AG09319 (cell line): ENCODE measurements at regions not wholly inside any gene's neighbourhood (a gene's known extent, or its start where the extent isn't known, plus 50 kb on each side); places are given as distances from the start of the nearest gene placed in this dataset.

Source experiments
- DNase-seq: peaks from one replicate; pipeline ENCODE4 v3.0.0-alpha.2; 2010; ENCODE audit warnings: low read depth; ENCODE audit errors: extremely low read depth
- CTCF ChIP-seq: IDR thresholded peaks from 2 replicates; pipeline ENCODE4 v1.5.1; 2011; ENCODE audit warnings: low read depth, mild to moderate bottlenecking, inconsistent platforms, low read length, moderate library complexity

GRCh38 chr12:58252914-58253313 is 311.5 kb downstream of the ATP23 start:
- TF ChIP-seq CTCF, result no peak
- no peak for DNase-seq

DNA sequence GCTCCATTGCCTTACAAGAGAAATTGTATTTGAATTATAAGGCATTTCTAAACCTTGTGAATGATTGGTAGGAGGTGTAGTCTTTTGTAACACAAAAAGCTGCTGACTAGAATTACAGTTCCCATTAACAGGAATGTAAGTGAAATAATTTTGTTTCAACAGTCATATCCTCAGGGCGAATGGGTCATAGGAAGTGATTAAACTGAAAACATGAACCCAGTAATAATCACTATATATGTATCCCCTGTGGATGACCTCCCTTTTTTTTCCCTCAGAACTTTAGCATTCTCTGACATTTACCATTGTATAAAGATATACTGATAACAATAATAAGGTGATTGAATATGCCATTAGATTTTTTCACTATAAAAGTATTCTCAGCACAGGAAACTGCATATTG is 312.3 kb downstream of the ATP23 start:
- no peak for TF ChIP-seq CTCF
- no peak for DNase-seq

- no peak for TF ChIP-seq CTCF
Observed at GRCh38 chr12:58254463-58255100, 313.2 kb downstream of the ATP23 start.

DNA sequence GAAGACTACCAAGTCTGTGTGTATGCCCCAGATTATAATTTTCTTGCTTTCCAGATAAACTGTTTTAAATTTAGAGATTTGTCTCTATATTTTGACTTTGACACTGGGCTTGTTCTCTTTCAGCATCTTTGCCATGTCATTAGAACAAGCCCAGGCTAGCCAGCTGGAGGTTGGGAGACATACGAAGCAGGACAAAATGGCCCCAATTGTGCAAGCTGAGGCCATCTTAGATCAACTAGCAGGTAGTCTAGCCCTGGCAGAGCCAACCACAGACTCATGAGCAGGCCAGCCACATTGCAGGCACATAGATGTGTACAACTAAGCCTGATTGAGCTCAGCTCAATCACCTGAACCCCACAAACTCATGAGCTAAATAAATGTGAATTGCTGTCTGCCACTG is 321.4 kb downstream of the ATP23 start:
- no peak for DNase-seq
- TF ChIP-seq CTCF, result no peak

More at GRCh38 chr12:58254463-58255100, 313.2 kb downstream of the ATP23 start:
- no peak for DNase-seq

DNA sequence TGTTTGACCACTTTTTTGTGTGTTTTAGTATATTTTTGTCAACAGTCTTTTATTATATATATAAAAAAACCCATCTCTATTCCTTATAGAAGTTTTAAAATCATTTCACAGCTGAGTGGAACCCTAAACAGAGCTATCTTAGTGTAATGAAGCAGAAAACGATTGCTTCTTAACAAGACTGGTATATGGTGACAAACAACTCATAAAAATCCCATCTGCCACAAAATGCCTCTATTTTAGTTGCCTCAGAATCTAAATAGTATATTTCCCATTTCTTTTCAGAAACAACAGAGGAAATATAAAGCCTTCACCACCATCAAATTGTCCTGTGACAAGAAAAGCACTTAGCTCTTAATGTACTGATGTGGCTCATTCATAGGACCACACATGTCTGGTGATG is 322.4 kb downstream of the ATP23 start:
- TF ChIP-seq CTCF, result no peak
- no peak for DNase-seq

DNA sequence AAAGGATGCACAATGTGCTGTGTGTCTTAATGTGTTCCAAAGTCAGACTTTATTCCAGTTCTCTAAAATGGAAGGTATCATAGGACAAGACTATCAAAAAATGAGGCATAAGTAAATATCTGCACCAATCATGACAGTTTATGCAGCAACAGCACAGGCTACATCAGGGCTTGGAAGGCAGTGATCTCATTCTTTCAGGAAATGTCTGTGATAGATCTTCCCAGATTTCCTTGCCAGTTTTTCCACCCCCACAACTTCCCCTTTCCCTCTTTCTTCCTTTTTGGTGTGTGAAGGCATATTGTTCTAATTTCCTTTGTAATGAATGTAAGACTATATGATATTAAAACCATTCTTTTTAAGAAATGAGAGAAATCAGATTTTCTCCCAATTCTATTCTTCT is 326.7 kb downstream of the ATP23 start:
- TF ChIP-seq CTCF, result no peak
- DNase-seq, result no peak

DNA sequence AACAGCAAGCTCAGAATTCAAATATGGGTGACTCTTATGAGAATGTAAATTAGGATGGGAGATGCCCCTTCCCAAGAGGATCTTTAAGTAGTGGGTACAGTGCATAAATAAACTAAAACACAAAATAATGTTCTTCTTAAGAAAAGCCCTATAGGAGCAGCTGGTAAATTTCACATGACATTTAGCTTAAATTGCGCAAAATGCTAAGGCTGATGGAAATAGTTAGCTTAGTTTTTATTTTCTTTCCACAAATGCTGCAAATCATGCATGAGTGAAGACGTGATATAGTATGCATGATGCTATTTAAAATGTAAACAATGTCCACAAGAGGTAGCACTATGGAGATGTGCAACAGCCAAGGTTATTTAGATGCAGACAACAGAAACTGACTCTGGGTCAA is 328.1 kb downstream of the ATP23 start:
- DNase-seq, result no peak
- no peak for TF ChIP-seq CTCF
